HG02759 (cell line): ENCODE measurements at regions not wholly inside any gene's neighbourhood (a gene's known extent, or its start where the extent isn't known, plus 50 kb on each side); places are given as distances from the start of the nearest gene placed in this dataset.
"Not testable (repeated sequence)": the region's sequence is repeated elsewhere in the genome, so short reads cannot be mapped to it uniquely, and the experiment has no call there.

Source experiments
- ATAC-seq: cut with Tn5 transposase; IDR thresholded peaks from one replicate; pipeline ENCODE4 v1.9.1; 2021; ENCODE audit warnings: mild to moderate bottlenecking, moderate library complexity; ENCODE audit not compliant: unreplicated experiment

- ATAC-seq = no peak
Measured at GRCh38 chr3:25171897-25172296, 256.2 kb upstream of the RARB start.

DNA sequence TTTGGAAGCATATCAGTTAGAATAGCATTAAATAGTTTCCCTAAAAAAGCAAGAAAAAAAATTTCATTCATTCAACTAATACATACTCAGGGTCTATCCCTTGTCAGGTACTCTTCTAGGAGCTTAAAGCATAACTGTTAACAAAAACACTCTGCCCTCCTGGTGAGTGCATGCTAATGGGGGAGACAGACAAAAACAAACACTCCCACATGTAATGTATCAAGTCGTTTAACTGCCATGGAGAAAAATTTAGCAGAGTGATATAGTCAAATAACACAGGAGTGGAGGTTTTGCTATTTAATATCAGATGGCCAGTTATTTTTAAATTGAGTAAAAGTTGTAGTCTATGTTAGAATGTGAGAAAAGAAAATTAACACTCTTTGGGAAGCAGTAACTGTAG is 254.5 kb upstream of the RARB start:
- ATAC-seq = no peak

- ATAC-seq = no peak
Measured at GRCh38 chr3:25174251-25174650, 253.8 kb upstream of the RARB start.

DNA sequence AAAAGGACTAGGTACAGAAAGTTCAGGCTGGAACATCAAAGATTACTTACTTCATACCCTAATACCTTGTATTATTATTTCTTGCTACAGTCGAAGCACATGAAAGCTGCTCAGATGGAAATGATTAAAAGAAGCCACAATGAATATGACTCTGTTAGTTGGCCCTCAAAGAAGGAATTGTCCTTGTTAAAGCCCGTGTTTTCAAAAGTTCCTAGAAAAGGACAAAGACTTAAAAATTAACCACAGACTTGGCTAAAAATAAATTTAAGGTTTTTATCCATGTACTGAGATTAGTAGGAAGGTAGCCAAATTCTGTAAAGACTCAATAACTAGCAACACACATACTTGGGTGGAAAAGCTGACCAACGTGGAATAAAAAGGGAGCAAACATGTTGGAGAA is 251.0 kb upstream of the RARB start:
- ATAC-seq = no peak

DNA sequence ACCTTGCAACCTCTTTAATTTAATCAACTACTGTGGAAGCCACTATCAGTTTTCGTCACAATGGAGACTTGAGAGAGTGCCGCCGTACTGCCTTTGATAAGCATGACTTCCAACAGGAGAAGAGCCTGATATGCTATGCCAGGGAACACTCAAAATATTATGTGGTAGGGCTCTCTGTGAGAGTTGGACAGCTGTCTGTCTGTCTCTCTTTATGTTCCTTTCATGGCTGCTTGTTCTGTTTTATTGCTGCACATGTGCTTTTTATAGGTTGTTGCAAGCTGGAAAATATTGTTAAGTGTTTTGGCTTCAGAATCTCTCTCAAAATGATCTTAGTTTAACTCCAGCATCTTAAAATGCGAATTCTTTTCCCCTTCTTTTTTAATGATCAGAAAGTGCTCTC is 249.4 kb upstream of the RARB start:
- no peak for ATAC-seq

- no peak for ATAC-seq
Measured at GRCh38 chr3:25181096-25181495, 247.0 kb upstream of the RARB start.

DNA sequence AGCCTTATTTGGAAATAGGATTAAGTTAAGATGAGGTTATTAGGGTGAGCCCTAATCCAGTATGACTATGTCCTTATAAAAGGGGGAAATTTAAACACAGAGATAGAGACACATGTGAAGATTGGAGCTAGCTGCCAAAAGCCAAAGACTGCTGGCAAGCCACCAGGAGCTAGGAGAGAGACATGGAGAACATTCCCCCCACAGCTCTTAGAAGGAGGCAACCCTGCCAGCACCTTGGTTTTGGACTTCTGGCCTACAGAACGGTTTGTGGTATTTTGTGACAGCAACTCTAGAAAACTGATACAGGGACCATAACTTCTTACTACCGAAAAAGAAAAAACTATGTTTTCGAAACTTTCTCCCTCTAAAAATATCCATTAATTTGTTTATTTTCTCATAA is 245.3 kb upstream of the RARB start:
- ATAC-seq = no peak

DNA sequence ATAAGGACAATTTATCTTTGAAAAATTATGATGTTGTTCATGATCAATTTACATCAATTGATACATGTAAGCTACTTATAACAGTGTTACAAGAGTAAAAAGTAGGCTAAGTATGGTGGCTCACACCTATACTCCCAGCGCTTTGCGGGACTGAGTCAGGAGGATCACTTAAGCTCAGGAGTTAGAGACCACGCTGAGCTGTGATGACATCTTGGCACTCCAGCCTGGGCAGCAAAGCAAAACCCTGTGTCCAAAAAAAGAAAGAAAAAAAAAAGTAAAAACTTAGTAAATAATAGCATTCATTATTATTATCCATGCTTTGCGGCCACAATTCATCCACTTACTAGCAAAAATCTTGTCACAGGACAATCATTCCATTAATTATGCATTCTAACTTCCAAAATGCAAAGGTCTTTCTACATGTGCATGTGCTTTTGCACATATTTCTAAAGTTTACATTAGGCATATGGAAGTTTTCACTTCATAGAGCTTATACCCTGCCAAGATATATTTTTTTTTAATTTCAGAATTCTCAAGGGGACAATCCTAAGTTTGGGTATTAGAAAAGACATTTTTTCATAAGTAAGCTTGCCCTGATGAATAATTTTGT is 243.3 kb upstream of the RARB start:
- ATAC-seq = no peak

DNA sequence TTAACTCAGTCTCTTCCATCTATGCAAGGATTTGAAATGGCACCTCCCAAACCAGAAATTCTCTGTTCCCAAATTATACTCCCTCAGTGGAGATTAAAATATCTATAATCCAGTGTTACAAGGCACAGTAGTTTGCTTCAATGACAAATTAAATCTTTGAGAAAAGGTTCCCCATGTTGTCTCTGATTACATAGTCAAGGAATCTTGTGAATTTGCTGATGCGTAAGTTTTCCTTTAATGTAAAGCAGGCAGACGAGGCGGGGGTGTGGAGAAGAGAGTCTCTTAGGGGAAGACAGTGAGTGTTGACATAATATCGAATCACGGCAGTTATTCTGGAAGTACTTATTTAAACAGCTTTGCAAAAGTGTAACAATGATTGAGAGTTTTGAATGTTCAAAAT is 236.4 kb upstream of the RARB start:
- no peak for ATAC-seq

DNA sequence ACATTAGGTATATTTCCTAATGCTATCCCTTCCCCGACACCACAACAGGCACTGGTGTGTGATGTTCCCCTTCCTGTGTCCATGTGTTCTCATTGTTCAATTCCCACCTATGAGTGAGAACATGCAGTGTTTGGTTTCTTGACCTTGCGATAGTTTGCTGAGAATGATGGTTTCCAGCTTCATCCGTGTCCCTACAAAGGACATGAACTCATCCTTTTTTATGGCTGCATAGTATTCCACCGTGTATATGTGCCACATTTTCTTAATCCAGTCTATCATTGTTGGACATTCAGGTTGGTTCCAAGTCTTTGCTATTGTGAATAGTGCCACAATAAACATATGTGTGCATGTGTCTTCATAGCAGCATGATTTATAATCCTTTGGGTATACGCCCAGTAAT is 228.5 kb upstream of the RARB start:
- ATAC-seq = not testable (repeated sequence)

GRCh38 chr3:25212736-25213135 is 215.3 kb upstream of the RARB start:
- ATAC-seq = no peak

DNA sequence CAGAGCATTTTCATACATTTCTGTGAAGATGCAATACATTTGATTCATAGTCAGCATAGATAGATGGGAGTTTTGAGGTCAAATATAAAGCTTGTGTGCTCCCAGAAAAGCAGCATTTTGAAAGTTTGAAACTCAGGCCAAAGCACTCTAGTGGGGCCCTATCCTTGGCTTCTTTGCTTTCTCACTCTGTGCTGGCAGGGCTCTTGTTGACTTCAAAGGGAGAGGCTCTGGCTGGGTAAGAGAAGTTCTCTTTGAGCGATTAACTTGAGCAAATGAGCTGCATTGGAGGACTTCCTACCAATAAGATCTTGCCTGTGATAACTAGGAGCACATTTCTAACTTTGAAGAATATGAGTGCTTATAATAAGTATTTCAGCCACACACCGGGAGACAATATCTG is 214.0 kb upstream of the RARB start:
- ATAC-seq = no peak

DNA sequence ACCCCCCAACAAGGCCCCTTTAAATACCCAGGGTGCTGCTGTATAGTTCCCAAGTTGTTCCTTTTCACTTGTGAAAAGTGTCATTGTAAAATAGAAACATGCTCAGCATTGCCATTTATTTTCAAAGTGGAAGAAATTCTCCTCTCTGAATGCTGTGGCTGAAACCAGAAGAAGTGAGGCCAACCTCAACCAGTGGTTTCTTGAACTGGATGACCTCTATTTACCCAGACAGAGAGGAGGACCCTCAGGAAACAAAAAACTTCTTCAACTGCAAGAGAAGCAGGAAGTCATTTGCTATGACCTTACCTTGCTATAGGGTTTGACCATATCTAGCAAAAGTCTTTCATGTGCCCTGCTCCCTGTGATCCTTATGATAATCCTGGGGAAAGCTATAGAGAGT is 209.7 kb upstream of the RARB start:
- no peak for ATAC-seq

GRCh38 chr3:25226747-25227146 is 201.3 kb upstream of the RARB start:
- no peak for ATAC-seq

- no peak for ATAC-seq
Measured at GRCh38 chr3:25229586-25229985, 198.5 kb upstream of the RARB start.

GRCh38 chr3:25235031-25235430 is 193.0 kb upstream of the RARB start:
- ATAC-seq = no peak

DNA sequence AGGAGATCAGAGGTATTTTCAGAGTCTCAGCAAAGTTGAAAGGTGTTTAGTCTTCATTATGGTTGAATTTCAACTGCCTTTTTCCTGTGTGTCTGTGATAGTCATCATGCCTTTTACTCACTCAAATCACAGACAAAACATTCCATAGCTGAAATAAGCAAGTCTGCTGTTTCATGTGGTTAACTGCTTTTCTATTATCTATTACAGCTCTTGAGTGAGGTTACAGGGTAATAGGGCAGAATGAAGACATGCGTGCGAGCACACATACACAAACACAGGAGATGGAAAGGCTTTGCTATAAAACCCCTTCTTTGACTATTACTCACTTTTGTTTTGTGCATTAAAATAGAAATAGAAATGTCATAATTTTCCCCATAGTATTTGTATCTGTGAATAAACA is 192.6 kb upstream of the RARB start:
- no peak for ATAC-seq

DNA sequence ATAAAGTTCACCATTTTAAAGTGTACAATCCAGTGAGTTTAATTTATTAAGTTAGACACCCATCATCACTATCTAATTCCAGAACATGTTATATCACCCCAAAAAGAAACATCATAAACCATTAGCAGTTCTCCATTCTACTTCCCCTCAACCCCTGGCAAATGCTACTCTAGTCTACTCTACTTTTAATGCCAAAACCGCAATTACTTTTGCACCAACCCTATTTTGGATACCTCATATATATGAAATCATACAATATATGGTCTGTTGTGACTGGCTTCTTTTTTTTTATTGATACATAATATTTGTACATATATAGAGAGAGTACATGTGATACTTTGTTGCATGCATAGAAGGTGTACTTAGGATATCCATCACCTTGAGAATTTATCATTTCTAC is 190.5 kb upstream of the RARB start:
- no peak for ATAC-seq

DNA sequence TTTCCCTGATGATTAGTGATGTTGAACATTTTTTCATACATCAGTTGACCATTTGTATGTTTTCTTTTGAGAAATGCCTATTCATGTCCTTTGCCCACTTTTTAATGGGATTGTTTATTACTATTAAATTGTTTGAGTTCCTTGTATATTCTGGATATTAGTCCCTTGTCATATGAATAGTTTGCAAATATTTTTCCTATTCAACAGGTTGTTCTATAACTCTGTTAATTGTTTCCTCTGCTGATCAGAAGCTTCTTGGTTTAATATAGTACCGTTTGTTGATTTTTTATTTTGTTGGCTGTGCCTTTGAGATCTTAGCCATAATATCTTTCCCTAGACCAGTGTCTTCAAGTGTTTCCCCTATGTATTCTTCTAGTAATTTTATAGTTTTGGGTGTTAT is 189.0 kb upstream of the RARB start:
- ATAC-seq = no peak

DNA sequence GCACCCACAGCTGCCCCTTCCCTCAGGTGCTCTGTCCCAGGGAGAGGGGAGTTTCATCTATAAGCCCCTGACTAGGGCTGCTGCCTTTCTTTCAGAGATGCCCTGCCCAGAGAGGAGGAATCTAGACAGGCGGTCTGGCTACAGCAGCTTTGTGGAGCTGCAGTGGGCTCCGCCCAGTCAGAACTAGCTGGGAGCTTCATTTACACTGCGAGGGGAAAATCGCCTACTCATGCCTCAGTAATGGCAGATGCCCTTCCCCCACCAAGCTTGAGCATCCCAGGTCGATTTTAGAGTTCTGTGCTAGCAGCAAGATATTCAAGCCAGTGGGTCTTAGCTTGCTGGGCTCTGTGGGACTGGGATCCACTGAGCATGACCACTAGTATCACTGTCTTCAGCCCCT is 181.2 kb upstream of the RARB start:
- ATAC-seq = no peak

DNA sequence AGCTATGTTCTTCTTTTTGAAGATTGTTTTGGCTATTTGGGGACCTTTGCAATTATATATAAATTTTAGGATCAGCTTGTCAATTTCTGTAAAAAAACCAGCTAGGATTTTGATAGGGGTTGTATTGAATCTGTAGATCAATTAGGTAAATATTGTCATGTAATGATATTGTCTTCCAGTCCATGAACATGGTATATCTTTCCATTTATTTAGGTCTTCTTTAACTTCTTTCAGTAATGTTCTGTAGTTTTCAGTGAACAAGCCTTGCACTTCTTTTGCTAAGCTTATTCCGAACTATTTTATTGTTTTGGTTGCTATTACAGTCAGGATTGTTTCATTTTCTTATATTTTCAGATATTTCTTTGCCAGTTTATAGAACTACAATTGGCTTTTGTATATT is 175.8 kb upstream of the RARB start:
- no peak for ATAC-seq

DNA sequence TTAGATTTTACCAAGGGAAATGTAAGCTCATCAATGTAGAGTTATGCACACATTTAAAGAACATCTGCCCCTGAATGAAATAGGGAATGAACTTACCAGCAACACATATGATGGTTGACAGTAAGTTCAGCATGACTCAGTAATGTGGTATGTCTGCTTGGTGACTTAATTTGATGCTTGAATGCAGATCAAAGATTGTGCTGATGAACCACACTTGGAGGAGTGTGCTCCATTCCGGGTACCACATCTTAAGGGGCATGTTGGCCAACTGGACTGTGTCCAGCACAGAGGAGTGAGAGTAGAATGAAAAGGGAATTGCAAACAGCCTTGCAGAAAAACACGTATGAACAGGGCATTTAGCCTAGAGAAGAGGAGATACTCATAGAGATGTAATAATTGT is 171.0 kb upstream of the RARB start:
- ATAC-seq = no peak

DNA sequence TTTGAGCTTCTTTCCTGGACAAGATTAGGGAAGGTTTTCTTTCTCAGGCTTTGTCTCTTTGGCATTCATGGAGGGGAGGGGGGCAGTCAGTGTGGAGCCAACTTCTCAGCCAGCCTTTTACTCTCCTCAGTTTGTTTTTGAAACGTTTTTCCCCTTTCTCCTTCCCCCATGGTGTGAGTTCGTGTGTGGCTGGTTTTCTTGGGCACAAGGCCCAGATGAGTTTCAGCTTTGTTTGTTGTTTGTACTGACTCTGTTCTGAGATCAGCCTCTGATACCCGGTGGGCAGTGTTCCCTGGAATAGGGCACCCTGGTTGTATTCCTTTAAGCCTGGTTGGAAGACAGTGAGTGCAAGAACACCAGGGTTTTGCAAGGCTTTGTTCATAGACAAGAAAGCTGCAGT is 168.2 kb upstream of the RARB start:
- no peak for ATAC-seq

GRCh38 chr3:25262322-25262721 is 165.7 kb upstream of the RARB start:
- ATAC-seq = no peak
